Stimulated activated CD4-positive, alpha-beta T cell treated with anti-CD3 and anti-CD28 coated beads, Interleukin-1b, Interleukin-23, amount 100 ng/mL, for 4 hours (primary cell): ENCODE measurements at regions not wholly inside any gene's neighbourhood (a gene's known extent, or its start where the extent isn't known, plus 50 kb on each side); places are given as distances from the start of the nearest gene placed in this dataset.
"Not testable (repeated sequence)": the region's sequence is repeated elsewhere in the genome, so short reads cannot be mapped to it uniquely, and the experiment has no call there.

Experiments used
- DNase-seq, 2 donors: peaks; one replicate each; pipeline ENCODE4 v3.0.0-alpha.2; 2020; ENCODE audit warnings: low read depth in 2 of 2

- DNase-seq: no peak
These were observed 737.2 kb upstream of the CHRM3 start for GRCh38 chr1:238649200-238649599.

- DNase-seq: no peak
These were observed 737.6 kb upstream of the CHRM3 start for GRCh38 chr1:238648751-238649150.

GRCh38 chr1:238648296-238648695, 738.1 kb upstream of the CHRM3 start:
- no peak for DNase-seq

DNA sequence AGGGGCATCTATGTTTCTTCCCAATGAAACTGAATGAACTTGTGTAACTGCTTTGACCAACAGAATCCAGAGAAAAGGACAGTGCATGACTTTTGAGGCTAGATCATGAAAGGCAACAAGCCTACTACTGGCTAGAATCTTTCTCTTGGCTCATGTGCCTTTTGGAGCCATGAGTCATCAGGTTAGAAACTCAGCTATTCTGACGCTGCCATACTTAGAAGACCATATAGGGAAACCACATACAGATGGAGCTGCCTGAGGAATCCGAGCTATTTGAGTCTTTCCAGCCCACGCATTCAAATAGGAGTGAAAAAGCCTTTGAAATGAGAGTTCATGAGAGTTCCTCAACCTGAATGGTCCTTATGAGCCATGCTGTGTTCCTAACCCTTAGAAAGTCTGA, 738.5 kb upstream of the CHRM3 start:
- DNase-seq: no peak

- DNase-seq: no peak
These were observed 744.1 kb upstream of the CHRM3 start for GRCh38 chr1:238642231-238642630.

DNA sequence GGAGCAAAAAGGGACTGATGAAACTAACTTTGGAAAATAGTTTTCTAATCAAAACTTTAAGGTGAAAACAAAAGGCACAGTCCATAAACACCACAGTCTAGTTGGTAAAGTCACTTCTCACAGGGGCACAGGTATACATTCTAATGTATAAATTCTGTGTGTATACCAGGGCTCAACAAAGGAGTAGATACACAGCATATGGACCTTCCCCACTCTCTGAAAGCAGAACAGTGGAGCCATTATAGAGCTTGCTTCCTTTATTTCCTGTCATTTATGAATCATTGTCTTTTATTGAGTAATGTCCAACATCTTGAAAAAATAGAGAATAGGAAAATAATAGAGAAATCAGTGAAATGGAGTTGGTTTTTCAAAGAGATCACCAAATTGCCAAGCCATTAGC, 746.5 kb upstream of the CHRM3 start:
- DNase-seq: no peak

DNA sequence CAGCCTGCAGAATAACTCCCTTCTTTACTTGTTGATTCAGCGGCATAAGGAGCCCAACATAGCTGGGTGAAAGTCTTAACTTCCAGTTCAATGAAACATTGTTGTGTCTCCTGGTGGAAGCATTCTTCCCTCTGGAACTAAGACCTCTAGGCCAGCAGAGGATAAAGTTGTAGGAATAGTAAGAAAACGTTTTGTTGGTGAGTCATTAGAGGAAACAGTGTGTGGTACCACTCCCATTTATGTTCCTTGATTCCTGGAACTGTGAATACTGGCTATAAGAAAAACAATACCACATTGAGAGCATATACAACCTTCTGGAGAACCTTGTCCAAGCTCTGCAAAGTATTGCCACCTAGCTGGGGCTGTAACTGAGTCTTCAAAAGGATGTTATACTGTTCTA, 737.4 kb upstream of the ZP4 start:
- no peak for DNase-seq

DNA sequence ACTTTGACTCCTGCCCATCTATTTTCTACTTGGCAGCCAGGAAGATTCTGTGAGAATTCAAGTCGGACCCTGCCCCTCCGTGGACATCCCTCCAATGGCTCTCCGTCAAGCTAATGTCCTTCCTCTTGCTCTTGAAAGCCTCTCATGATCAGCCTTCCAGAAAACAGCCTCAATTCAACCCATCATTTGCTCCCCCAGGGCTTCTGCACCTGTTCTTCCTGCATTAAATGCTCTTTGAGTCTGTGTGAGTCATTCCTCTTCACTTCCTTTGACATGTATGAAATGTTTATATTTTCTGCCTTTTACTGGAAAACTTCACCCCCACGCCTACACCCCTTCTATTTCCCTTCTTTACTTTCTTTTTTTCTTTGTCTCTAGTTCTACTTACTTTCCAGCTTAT, 734.1 kb upstream of the ZP4 start:
- DNase-seq: no peak

GRCh38 chr1:238621405-238621804, 730.7 kb upstream of the ZP4 start:
- DNase-seq: no peak

- no peak for DNase-seq
These were observed 728.9 kb upstream of the ZP4 start for GRCh38 chr1:238619652-238620051.

- no peak for DNase-seq
These were observed 720.7 kb upstream of the ZP4 start for GRCh38 chr1:238611406-238611805.

GRCh38 chr1:238608144-238608543, 717.4 kb upstream of the ZP4 start:
- DNase-seq: no peak

- no peak for DNase-seq
These were observed 716.2 kb upstream of the ZP4 start for GRCh38 chr1:238606896-238607295.

DNA sequence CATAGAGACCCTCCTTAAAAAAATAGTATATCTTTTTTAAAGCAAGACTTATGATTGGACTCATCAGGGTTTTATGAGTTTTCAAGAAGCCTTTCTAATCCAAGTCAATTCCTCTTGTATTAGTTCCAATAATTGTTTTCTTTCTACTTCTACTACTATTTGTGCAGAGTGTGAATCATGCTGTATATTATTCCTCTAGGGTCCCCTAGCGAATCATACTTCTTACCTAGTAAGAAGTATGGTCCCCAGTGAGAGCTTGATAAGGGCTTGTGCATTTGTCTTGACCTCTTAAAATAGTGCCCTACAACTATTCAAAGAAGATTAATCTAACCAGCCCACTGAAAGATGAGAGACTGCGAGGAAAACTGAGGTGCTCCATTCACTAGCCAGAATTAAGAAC, 715.7 kb upstream of the ZP4 start:
- DNase-seq: no peak

DNA sequence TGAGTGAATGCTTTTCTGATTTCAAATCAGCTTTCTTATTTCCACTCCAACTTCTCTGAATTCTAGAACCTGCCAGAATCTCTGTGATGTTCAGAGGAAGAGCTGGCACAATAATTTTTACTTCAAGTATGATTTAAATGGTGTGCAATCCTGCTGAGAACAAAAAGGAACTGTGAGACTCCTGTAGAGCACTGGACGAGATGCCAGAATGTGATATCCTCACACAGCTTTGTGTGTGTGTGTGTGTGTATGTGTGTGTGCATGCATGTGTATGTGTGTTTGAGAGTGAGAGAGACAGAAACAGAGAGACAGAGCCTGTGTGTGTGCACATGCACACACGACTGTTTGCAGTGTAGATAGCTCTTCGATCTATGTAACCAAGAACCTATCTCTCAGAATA, 713.6 kb upstream of the ZP4 start:
- DNase-seq: no peak

DNA sequence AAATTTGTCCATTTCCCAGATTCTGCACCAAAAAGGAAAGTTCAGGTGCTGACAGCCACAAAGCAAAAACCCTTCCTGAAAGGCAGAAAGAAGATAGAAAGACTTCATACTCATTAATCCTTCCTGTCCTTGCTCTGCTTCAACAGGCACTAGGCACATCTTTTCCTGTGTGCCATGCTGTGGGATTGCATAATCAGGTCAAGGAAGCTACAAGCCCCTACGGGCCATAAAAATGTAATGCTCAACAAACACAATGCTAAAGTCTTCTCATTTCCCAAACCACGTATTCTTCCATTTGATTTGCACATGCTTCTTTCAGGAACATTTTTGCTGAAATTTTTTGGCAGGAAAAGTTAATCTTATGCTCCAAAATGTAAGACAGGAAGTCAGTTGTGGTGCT, 710.9 kb upstream of the ZP4 start:
- DNase-seq: not testable (repeated sequence)

DNA sequence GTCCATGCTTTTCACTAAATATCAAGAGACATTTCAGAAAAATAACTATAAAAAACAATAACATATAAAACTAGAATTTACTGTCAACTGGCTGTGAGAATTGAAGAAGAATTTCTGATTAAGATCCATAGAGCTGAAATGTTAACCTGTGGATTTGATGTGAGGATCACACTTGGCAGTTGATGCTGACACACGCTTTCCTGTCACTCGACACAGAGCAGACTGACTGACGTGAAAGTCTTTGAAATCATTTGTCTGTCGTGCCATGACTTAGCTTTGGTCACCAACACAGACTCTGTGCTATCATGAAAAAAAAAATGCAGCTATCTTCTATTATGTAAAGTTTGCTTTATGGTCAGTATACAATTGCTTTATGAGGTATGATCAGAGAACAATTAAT, 706.0 kb upstream of the ZP4 start:
- no peak for DNase-seq

DNA sequence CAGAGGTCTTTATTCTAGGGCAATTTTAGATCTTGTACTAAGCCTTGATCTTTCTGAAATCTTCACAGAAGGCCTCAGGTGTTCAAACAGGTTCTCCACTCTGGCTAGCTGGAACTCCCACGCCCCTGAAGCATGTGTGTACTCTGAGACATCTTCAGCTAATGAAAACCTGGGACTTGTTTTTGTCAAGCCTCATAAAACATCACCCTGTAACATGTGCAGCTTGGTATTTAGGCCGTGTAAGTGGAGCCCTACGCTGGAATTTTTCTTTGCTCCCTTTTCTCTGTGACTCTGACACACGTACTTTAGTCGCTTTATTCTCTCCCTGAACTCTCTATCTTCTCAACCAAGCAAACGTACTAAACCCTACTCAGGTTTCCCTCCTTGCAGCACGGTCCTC, 701.9 kb upstream of the ZP4 start:
- DNase-seq: no peak

GRCh38 chr1:238589843-238590435, 699.2 kb upstream of the ZP4 start:
- DNase-seq: no peak

GRCh38 chr1:238582816-238583215, 692.1 kb upstream of the ZP4 start:
- no peak for DNase-seq

DNA sequence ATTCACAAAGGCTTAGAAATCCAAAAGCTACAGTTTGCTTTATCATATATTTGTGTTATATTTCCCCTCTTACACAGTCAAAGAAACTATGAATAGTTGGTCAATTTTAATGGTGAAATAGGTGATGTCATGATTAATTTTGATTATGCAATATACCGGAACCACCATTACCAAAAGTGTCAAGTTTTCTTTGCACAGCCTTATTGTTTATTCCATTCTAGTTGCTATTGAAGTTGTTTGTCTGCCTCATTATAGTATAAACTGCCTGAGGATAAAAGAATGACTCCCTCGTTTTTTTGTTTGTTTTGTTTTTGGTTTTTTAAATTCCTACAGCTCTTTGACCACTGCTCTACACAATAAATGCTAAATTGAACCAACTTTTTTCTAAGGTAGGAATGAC, 690.6 kb upstream of the ZP4 start:
- DNase-seq: no peak

- no peak for DNase-seq
These were observed 678.0 kb upstream of the ZP4 start for GRCh38 chr1:238568735-238569134.

GRCh38 chr1:238562341-238562740, 671.6 kb upstream of the ZP4 start:
- no peak for DNase-seq

GRCh38 chr1:238558746-238559145, 668.0 kb upstream of the ZP4 start:
- DNase-seq: no peak

- no peak for DNase-seq
These were observed 667.4 kb upstream of the ZP4 start for GRCh38 chr1:238558156-238558555.
